ENCODE measurements at regions not wholly inside any gene's neighbourhood (a gene's known extent, or its start where the extent isn't known, plus 50 kb on each side); places are given as distances from the start of the nearest gene placed in this dataset.

DNA sequence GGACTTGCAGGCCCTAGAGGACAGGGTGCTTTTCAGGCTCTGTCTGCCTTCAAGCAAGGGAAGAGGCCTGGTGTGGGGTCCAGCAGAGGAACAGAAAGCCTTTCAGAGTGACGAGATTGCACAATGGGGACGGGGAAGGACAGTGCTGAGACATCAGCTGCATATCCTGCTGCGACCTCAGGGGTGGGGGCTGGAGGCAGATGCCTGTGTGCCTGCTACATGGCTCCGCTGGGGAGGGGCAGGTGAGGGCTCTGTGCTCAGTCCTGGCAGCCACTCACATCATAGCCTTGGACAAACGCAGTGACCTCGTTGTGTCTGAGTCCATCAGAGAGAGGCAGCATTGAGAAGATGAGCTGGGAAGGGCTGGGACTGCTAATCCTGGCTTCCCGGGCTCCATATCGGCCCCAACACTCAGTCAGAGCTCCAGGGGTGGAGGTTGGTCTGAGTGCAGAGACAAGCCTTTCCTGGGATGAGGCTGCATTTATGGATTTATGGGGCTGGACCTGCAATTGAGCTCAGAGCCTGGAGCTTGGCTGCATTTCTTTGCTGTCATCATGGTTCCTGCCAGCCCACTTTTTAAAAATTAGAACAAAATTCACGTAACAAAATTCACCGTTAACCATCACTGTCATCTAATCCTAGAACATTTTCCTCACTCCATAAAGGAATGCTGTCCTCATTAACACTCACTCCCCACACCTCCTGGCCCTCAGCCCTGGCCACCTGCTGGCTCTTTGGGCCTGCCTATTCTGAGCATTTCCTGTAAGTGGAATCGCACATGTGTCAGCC lies 196.9 kb upstream of the SLC24A3 start:
- H3K9ac ChIP-seq (ENCODE audit: low read length) = no peak overlapping the region
- H3K79me2 ChIP-seq (replicated peaks; ENCODE audit: insufficient read depth, low read length) = no peaks in the 10 kb centered on the region
- H3K36me3 ChIP-seq (ENCODE audit: insufficient read depth, low read length) = no peaks in the 10 kb centered on the region
- H4K20me1 ChIP-seq (ENCODE audit: insufficient read depth) = no peaks in the 10 kb centered on the region
- no peak for TF ChIP-seq EZH2 (IDR thresholded peaks at IDR 0.05; ENCODE audit: borderline replicate concordance, insufficient read depth, low read length, poor library complexity, severe bottlenecking)
- TF ChIP-seq EP300 (conservative IDR thresholded peaks at IDR 0.05; ENCODE audit: poor library complexity, severe bottlenecking) = no peak
- TF ChIP-seq POLR2AphosphoS5 (IDR thresholded peaks at IDR 0.05) = no peak
- TF ChIP-seq SMC3 (conservative IDR thresholded peaks at IDR 0.05; ENCODE audit: poor library complexity) = no peak
- TF ChIP-seq, protein P1, sequence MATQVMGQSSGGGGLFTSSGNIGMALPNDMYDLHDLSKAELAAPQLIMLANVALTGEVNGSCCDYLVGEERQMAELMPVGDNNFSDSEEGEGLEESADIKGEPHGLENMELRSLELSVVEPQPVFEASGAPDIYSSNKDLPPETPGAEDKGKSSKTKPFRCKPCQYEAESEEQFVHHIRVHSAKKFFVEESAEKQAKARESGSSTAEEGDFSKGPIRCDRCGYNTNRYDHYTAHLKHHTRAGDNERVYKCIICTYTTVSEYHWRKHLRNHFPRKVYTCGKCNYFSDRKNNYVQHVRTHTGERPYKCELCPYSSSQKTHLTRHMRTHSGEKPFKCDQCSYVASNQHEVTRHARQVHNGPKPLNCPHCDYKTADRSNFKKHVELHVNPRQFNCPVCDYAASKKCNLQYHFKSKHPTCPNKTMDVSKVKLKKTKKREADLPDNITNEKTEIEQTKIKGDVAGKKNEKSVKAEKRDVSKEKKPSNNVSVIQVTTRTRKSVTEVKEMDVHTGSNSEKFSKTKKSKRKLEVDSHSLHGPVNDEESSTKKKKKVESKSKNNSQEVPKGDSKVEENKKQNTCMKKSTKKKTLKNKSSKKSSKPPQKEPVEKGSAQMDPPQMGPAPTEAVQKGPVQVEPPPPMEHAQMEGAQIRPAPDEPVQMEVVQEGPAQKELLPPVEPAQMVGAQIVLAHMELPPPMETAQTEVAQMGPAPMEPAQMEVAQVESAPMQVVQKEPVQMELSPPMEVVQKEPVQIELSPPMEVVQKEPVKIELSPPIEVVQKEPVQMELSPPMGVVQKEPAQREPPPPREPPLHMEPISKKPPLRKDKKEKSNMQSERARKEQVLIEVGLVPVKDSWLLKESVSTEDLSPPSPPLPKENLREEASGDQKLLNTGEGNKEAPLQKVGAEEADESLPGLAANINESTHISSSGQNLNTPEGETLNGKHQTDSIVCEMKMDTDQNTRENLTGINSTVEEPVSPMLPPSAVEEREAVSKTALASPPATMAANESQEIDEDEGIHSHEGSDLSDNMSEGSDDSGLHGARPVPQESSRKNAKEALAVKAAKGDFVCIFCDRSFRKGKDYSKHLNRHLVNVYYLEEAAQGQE (IDR thresholded peaks at IDR 0.05; ENCODE audit: borderline replicate concordance) = no peak
- TF ChIP-seq CTCF (IDR thresholded peaks at IDR 0.05; ENCODE audit: poor library complexity, severe bottlenecking) = no peak
- TF ChIP-seq TAF1 (IDR thresholded peaks at IDR 0.05; ENCODE audit: low read depth) = no peak
- TF ChIP-seq MXI1 (conservative IDR thresholded peaks at IDR 0.05; ENCODE audit: poor library complexity, severe bottlenecking) = no peak
- no peak overlapping the region for H3K4me3 ChIP-seq (ENCODE audit: low read length)
- no peak overlapping the region for H3K4me2 ChIP-seq (ENCODE audit: low read length)
- no peaks in the 10 kb centered on the region for H3K9me3 ChIP-seq (ENCODE audit: low read length)
- H3K27me3 ChIP-seq (ENCODE audit: insufficient read depth, low read depth, low read length) = no peaks in the 10 kb centered on the region
- no peaks in the 10 kb centered on the region for H3K9me2 ChIP-seq (ENCODE audit: insufficient read depth, low read length)
- H3K27ac ChIP-seq (ENCODE audit: low read length) = no peak overlapping the region
- H2AFZ ChIP-seq (ENCODE audit: low read depth, low read length) = no peak overlapping the region
- no peaks in the 10 kb centered on the region for H3F3A ChIP-seq (ENCODE audit: insufficient read depth, low read length, poor library complexity, severe bottlenecking)

GRCh38 chr20:19016140-19016497 lies 196.3 kb upstream of the SLC24A3 start:
- H3K79me2 ChIP-seq (replicated peaks; ENCODE audit: insufficient read depth, low read length) = no peaks in the 10 kb centered on the region
- H3K9me2 ChIP-seq (ENCODE audit: insufficient read depth, low read length) = no peaks in the 10 kb centered on the region
- no peaks in the 10 kb centered on the region for H4K20me1 ChIP-seq (ENCODE audit: insufficient read depth)
- no peaks in the 10 kb centered on the region for H3K9me3 ChIP-seq (ENCODE audit: low read length)
- no peak overlapping the region for H3K27ac ChIP-seq (ENCODE audit: low read length)
- H3F3A ChIP-seq (ENCODE audit: insufficient read depth, low read length, poor library complexity, severe bottlenecking) = no peaks in the 10 kb centered on the region
- TF ChIP-seq TAF1 (IDR thresholded peaks at IDR 0.05; ENCODE audit: low read depth) (no peak), SMC3 (conservative IDR thresholded peaks at IDR 0.05; ENCODE audit: poor library complexity) (no peak), POLR2AphosphoS5 (IDR thresholded peaks at IDR 0.05) (no peak), RAD21 (conservative IDR thresholded peaks at IDR 0.05) (no peak), MXI1 (conservative IDR thresholded peaks at IDR 0.05; ENCODE audit: poor library complexity, severe bottlenecking) (no peak), EZH2 (IDR thresholded peaks at IDR 0.05; ENCODE audit: borderline replicate concordance, insufficient read depth, low read length, poor library complexity, severe bottlenecking) (no peak), CTCF (IDR thresholded peaks at IDR 0.05; ENCODE audit: poor library complexity, severe bottlenecking) (no peak), EP300 (conservative IDR thresholded peaks at IDR 0.05; ENCODE audit: poor library complexity, severe bottlenecking) (no peak)
- TF ChIP-seq, protein P1 (IDR thresholded peaks at IDR 0.05; ENCODE audit: borderline replicate concordance) = no peak
- H3K4me3 ChIP-seq (ENCODE audit: low read length) = no peak overlapping the region
- H2AFZ ChIP-seq (ENCODE audit: low read depth, low read length) = no peak overlapping the region
- no peaks in the 10 kb centered on the region for H3K36me3 ChIP-seq (ENCODE audit: insufficient read depth, low read length)
- H3K27me3 ChIP-seq (ENCODE audit: insufficient read depth, low read depth, low read length) = no peaks in the 10 kb centered on the region
- no peak overlapping the region for H3K9ac ChIP-seq (ENCODE audit: low read length)
- H3K4me2 ChIP-seq (ENCODE audit: low read length) = no peak overlapping the region

Data from neural cell (in vitro differentiated cells).